Osteocyte (in vitro differentiated cells): ENCODE measurements at regions not wholly inside any gene's neighbourhood (a gene's known extent, or its start where the extent isn't known, plus 50 kb on each side); places are given as distances from the start of the nearest gene placed in this dataset.

ENCODE experiments used
- DNase-seq: peaks from one replicate; pipeline ENCODE4 v3.0.0; 2021; ENCODE audit warnings: mixed read lengths; ENCODE audit not compliant: unreplicated experiment; ENCODE audit errors: extremely low spot score
- H3K27ac Mint-ChIP-seq: one replicate; pipeline ENCODE4 v1.8.0; 2021; ENCODE audit warnings: mild to moderate bottlenecking, mixed read lengths; ENCODE audit not compliant: unreplicated experiment
- H3K27me3 Mint-ChIP-seq: one replicate; pipeline ENCODE4 v1.8.0; 2021; ENCODE audit warnings: mixed read lengths; ENCODE audit not compliant: unreplicated experiment
- H3K36me3 Mint-ChIP-seq: one replicate; pipeline ENCODE4 v1.8.0; 2021; ENCODE audit warnings: mixed read lengths; ENCODE audit not compliant: unreplicated experiment
- H3K4me1 Mint-ChIP-seq: one replicate; pipeline ENCODE4 v1.8.0; 2021; ENCODE audit warnings: mixed read lengths; ENCODE audit not compliant: unreplicated experiment
- H3K4me3 Mint-ChIP-seq: one replicate; pipeline ENCODE4 v1.8.0; 2021; ENCODE audit warnings: mild to moderate bottlenecking, moderate library complexity, mixed read lengths; ENCODE audit not compliant: unreplicated experiment
- H3K9me3 Mint-ChIP-seq: one replicate; pipeline ENCODE4 v1.8.0; 2021; ENCODE audit warnings: mixed read lengths; ENCODE audit not compliant: unreplicated experiment
- TF ChIP-seq, protein P1 (sequence below): fragments of 200-600 bp; sonication (generic); IDR thresholded peaks from 2 replicates; pipeline ENCODE4 v1.5.0; 2021; ENCODE audit warnings: antibody characterized with exemption, mild to moderate bottlenecking, moderate library complexity

DNA sequence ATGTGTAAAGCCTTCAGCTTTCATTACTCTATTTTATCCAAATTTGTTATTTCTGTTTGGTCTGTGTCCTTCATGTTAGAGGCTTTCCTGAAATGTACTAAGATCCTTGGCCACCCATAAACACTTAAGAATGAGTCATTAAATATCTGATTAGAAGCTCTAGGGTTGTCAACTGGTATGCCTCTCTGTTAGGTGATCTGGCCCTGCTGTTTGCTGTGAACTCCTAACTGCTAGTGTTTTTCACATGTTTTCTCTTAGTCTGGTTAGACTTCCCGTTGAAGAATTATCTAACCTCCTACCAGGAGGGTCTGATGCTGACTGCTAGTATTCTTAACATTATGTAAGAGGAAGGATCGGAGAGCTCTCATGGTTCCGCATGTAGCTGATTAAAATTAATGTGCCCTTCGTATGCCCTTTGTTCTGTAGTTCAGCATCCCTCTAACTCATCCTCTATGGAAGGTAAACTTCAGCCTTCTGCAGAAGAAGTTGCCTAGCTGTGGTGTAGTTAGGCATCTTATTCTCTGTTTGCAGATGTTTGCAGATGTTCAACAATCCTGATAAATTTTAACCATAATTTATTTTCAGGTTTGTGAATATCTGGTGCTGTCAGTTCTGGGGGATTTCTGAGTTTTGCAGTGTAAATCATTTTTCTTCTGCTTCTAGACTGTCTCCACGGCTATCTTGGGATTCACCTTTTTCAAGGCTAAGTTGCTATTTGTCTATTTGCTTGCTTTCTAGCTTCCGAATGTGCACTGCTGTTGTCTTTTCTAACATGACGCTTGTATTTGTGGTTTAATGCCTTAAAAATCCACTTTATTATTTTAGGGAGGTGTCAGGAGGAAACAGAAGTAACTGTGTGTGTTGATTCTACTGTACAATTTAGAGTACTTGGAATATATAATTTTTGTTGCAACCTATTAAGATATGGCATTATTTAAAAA, 207.2 kb upstream of the SPRY2 start:
- peaks cover 53% of the 10 kb centered on the region for H3K4me1 Mint-ChIP-seq
- no peak overlapping the region for H3K27ac Mint-ChIP-seq
- no peak for DNase-seq

DNA sequence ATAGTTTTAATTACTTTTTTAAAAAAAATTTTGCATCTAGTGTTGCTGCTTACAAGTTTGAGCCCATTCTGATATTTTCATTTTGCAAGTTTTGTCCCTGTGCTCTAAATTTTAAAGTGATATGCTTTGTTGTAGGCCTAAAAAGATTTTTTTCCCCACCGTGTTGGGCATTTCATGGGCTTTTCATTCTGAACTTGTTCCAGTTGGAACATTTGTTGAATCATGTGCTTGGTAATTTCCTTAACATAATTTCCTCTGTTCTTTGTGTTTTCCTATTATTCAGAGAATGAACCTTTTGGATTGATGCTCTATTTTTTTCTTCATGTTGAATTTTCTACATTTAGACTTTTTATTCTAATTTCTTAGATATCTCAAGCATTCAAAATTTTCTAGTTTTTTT, 206.4 kb upstream of the SPRY2 start:
- no peak overlapping the region for H3K27ac Mint-ChIP-seq
- H3K4me3 Mint-ChIP-seq, result no peak overlapping the region
- TF ChIP-seq, protein P1, sequence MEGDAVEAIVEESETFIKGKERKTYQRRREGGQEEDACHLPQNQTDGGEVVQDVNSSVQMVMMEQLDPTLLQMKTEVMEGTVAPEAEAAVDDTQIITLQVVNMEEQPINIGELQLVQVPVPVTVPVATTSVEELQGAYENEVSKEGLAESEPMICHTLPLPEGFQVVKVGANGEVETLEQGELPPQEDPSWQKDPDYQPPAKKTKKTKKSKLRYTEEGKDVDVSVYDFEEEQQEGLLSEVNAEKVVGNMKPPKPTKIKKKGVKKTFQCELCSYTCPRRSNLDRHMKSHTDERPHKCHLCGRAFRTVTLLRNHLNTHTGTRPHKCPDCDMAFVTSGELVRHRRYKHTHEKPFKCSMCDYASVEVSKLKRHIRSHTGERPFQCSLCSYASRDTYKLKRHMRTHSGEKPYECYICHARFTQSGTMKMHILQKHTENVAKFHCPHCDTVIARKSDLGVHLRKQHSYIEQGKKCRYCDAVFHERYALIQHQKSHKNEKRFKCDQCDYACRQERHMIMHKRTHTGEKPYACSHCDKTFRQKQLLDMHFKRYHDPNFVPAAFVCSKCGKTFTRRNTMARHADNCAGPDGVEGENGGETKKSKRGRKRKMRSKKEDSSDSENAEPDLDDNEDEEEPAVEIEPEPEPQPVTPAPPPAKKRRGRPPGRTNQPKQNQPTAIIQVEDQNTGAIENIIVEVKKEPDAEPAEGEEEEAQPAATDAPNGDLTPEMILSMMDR, result no peak
- H3K36me3 Mint-ChIP-seq, result peaks cover 2% of the 10 kb centered on the region
- peaks cover 46% of the 10 kb centered on the region for H3K4me1 Mint-ChIP-seq
- H3K9me3 Mint-ChIP-seq, result peaks cover 8% of the 10 kb centered on the region
- no peaks in the 10 kb centered on the region for H3K27me3 Mint-ChIP-seq
- DNase-seq, result no peak

More for the DNA sequence above, 207.2 kb upstream of the SPRY2 start:
- TF ChIP-seq, protein P1, result no peak
- Mint-ChIP-seq H3K27me3 (no peaks in the 10 kb centered on the region), H3K4me3 (no peak overlapping the region), H3K9me3 (peaks cover under 1% of the 10 kb centered on the region), H3K36me3 (no peaks in the 10 kb centered on the region)

DNA sequence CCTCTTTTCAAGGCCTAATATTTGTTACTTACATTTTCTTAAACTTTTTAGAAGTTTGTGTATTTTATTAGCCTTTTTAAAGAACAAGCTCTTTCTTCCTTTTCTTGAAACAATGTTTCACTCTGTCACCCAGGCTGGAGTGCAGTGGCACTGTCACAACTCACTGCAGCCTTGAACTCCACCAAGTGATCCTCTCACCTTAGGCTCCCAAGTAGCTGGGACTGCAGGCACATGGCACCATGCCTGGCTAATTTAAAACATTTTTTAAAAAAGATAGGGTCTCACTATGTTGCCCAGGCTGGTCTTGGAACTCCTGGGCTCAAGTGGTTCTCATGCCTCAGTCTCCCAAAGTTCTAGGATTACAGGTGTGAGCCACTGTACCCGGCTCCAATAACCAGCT, 192.2 kb upstream of the SPRY2 start:
- no peaks in the 10 kb centered on the region for H3K27me3 Mint-ChIP-seq
- TF ChIP-seq, protein P1, result no peak
- H3K9me3 Mint-ChIP-seq, result peaks cover 16% of the 10 kb centered on the region
- peaks cover 4% of the 10 kb centered on the region for H3K36me3 Mint-ChIP-seq
- no peak for DNase-seq
- no peak overlapping the region for H3K27ac Mint-ChIP-seq
- peaks cover 12% of the 10 kb centered on the region for H3K4me1 Mint-ChIP-seq
- H3K4me3 Mint-ChIP-seq, result no peak overlapping the region

DNA sequence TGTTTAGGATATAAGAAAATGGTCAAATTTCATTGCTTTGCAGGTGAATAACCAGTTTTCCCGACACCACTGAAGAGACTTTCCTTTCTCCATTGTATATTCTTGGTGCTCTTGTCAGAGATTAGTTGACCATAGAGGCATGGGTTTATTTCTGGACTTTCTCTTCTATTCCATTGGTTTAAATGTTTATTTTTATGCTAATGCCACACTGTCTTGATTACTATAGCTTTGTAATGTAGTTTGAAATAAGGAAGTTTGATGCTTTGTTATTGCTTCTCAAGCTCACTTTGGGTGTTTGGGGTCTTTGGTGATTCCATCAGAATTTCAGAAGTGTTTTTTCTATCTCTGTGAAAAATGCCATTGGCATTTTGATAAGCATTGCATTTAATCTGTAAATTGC, 190.0 kb upstream of the SPRY2 start:
- TF ChIP-seq, protein P1, result no peak
- Mint-ChIP-seq H3K27ac (no peak overlapping the region), H3K4me3 (no peak overlapping the region), H3K36me3 (peaks cover 4% of the 10 kb centered on the region), H3K4me1 (peaks cover 12% of the 10 kb centered on the region), H3K27me3 (no peaks in the 10 kb centered on the region), H3K9me3 (peaks cover 16% of the 10 kb centered on the region)
- DNase-seq, result no peak

DNA sequence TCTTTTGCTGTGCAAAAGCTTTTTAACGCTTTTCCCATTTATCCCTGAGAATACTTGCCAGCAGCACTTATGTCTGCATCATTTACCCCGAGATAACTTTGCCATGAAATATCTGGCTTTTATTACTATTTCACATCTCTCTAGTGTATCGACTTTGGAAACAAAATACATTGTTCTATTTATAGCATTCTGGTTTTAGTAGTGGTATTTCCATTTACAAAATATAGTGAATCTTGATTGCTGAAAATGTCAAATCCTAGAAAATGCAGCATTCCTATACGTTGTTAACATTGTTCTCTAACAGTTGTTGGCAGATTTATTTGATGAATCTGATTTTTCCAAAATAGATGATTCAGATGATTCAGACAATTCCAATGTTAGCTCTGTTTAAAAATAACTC, 189.3 kb upstream of the SPRY2 start:
- Mint-ChIP-seq H3K27ac (peak overlapping the region; percentile 19), H3K27me3 (no peaks in the 10 kb centered on the region), H3K36me3 (peaks cover 4% of the 10 kb centered on the region), H3K9me3 (peaks cover 16% of the 10 kb centered on the region), H3K4me1 (peaks cover 12% of the 10 kb centered on the region), H3K4me3 (peak overlapping the region; percentile 36)
- TF ChIP-seq, protein P1, result no peak
- DNase-seq, result no peak
